HL-60 (cell line): ENCODE measurements at regions not wholly inside any gene's neighbourhood (a gene's known extent, or its start where the extent isn't known, plus 50 kb on each side); places are given as distances from the start of the nearest gene placed in this dataset.

ENCODE experiments used
- CTCF ChIP-seq: IDR thresholded peaks from one replicate; pipeline ENCODE4 v1.5.1; 2011; ENCODE audit warnings: low read length, control low read depth, inconsistent platforms; ENCODE audit not compliant: insufficient read depth
- GABPA ChIP-seq: IDR thresholded peaks from 2 replicates; pipeline ENCODE4 v1.6.1; 2012; ENCODE audit warnings: low read depth
- POLR2AphosphoS5 ChIP-seq: IDR thresholded peaks from 2 replicates; pipeline ENCODE4 v1.6.1; 2012; ENCODE audit warnings: low read depth
- REST ChIP-seq: IDR thresholded peaks from 2 replicates; pipeline ENCODE4 v1.6.1; 2012; ENCODE audit warnings: low read depth; ENCODE audit not compliant: insufficient replicate concordance
- SPI1 ChIP-seq: IDR thresholded peaks from 2 replicates; pipeline ENCODE4 v1.6.1; 2012; ENCODE audit warnings: low read depth, mild to moderate bottlenecking, borderline replicate concordance

GRCh38 chr12:114265036-114265435, 140.9 kb downstream of the TBX5 start:
- no peak for TF ChIP-seq POLR2AphosphoS5
- TF ChIP-seq REST, result no peak
- no peak for TF ChIP-seq CTCF
- TF ChIP-seq SPI1, result no peak
- TF ChIP-seq GABPA, result no peak
